ENCODE measurements at regions not wholly inside any gene's neighbourhood (a gene's known extent, or its start where the extent isn't known, plus 50 kb on each side); places are given as distances from the start of the nearest gene placed in this dataset.

DNA sequence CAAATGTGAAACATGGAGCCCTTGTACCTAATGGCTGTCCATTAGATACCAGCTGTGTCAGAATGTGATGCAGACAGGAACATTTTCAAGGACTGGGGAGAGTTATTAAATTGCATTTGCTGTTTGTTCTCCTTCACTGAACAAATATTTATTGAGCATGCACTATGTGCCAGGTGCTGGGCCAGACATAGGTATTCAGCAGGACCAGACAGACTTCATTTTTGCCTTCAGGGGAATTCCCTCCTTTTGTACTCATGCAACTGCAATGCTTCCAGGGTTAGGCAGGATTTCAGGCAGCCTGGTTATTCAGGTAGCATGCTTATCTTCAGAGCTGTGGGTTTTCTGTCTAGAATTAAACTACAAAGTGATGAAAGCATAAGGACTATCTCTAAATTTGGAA, 64.2 kb upstream of the SMYD2 start:
- no peak overlapping the region for H2BK5ac ChIP-seq (ENCODE audit: insufficient read length, low read length)

More for the DNA sequence above, 64.2 kb upstream of the SMYD2 start:
- Histone ChIP-seq H3K27me3 (ENCODE audit: insufficient read depth, low read length) (no peaks in the 10 kb centered on the region), H2AFZ (ENCODE audit: low read length) (no peak overlapping the region), H3K27ac (ENCODE audit: insufficient read length, low read depth, low read length) (no peak overlapping the region), H3K4me1 (ENCODE audit: insufficient read depth, low read length) (no peaks in the 10 kb centered on the region), H2AK5ac (ENCODE audit: insufficient read length, low read length) (no peak overlapping the region), H4K20me1 (ENCODE audit: control insufficient read depth, insufficient read depth, insufficient read length) (no peaks in the 10 kb centered on the region), H4K91ac (ENCODE audit: insufficient read length, low read depth, low read length) (no peak overlapping the region), H2BK120ac (ENCODE audit: low read depth, low read length, poor library complexity, severe bottlenecking) (no peak overlapping the region), H4K5ac (ENCODE audit: insufficient read length, low read depth, low read length) (no peak overlapping the region), H3K79me2 (ENCODE audit: insufficient read depth, low read length) (no peaks in the 10 kb centered on the region), H3K79me1 (ENCODE audit: insufficient read depth, low read depth, low read length, poor library complexity, severe bottlenecking) (no peaks in the 10 kb centered on the region), H3K9ac (ENCODE audit: extremely low read depth, insufficient read length, low read length) (no peak overlapping the region), H3K9me3 (ENCODE audit: control insufficient read depth, low read depth, low read length) (no peaks in the 10 kb centered on the region), H3K4me2 (ENCODE audit: insufficient read depth, insufficient read length, low read length) (no peak overlapping the region), H3K18ac (ENCODE audit: insufficient read length, low read depth, low read length) (no peak overlapping the region), H3K4ac (ENCODE audit: low read depth, low read length) (no peak overlapping the region), H2BK15ac (ENCODE audit: low read depth, low read length) (no peak overlapping the region), H3K23ac (ENCODE audit: insufficient read length, low read depth, low read length) (no peak overlapping the region), H3K23me2 (ENCODE audit: insufficient read length, low read depth, low read length, poor library complexity, severe bottlenecking) (no peaks in the 10 kb centered on the region), H3K56ac (ENCODE audit: insufficient read length, low read depth, low read length) (no peak overlapping the region), H4K8ac (replicated peaks; ENCODE audit: insufficient read length, low read depth, low read length) (no peak overlapping the region), H2BK12ac (ENCODE audit: insufficient read length, low read depth, low read length) (no peak overlapping the region), H3T11ph (ENCODE audit: low read length) (no peak overlapping the region), H3K14ac (ENCODE audit: insufficient read depth, low read length) (no peak overlapping the region), H2BK20ac (ENCODE audit: low read depth, low read length, poor library complexity, severe bottlenecking) (no peak overlapping the region)
- no peak overlapping the region for H3K4me3 Mint-ChIP-seq
- peaks cover 16 to 17% of the 10 kb centered on the region in 2 experiments for H3K4me1 Mint-ChIP-seq
- H3K27ac Mint-ChIP-seq = no peak overlapping the region
- TF ChIP-seq, protein P1, sequence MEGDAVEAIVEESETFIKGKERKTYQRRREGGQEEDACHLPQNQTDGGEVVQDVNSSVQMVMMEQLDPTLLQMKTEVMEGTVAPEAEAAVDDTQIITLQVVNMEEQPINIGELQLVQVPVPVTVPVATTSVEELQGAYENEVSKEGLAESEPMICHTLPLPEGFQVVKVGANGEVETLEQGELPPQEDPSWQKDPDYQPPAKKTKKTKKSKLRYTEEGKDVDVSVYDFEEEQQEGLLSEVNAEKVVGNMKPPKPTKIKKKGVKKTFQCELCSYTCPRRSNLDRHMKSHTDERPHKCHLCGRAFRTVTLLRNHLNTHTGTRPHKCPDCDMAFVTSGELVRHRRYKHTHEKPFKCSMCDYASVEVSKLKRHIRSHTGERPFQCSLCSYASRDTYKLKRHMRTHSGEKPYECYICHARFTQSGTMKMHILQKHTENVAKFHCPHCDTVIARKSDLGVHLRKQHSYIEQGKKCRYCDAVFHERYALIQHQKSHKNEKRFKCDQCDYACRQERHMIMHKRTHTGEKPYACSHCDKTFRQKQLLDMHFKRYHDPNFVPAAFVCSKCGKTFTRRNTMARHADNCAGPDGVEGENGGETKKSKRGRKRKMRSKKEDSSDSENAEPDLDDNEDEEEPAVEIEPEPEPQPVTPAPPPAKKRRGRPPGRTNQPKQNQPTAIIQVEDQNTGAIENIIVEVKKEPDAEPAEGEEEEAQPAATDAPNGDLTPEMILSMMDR (conservative IDR thresholded peaks at IDR 0.05) = no peak
- H3K9me3 Mint-ChIP-seq = no peaks in the 10 kb centered on the region
- H3K36me3 Mint-ChIP-seq (ENCODE audit: insufficient read depth in 1 of 3, low read depth in 3 of 3) = no peaks in the 10 kb centered on the region
- H3K27me3 Mint-ChIP-seq (ENCODE audit: low read depth) = peaks cover 2% of the 10 kb centered on the region; the same call in 1 of the 2 replicates
- no peak for DNase-seq

All from H9 (cell line).